ENCODE measurements at regions not wholly inside any gene's neighbourhood (a gene's known extent, or its start where the extent isn't known, plus 50 kb on each side); places are given as distances from the start of the nearest gene placed in this dataset.

- Histone ChIP-seq H3K27me3 (ENCODE audit: control insufficient read depth, insufficient read depth, low read length) (no peaks in the 10 kb centered on the region), H3K4me3 (ENCODE audit: low read depth, low read length) (no peak overlapping the region), H3K36me3 (ENCODE audit: control insufficient read depth, insufficient read depth, low read length) (no peaks in the 10 kb centered on the region)
- no peak for TF ChIP-seq CTCF (IDR thresholded peaks at IDR 0.05; ENCODE audit: insufficient read depth, low read depth, low read length)
- ChIA-PET CTCF (no interaction called here), POLR2A (no interaction called here)
- DNase-seq (ENCODE audit: low read depth): no peak
These were observed 958.5 kb upstream of the EPHA7 start for GRCh38 chr6:94377835-94378234.

GRCh38 chr6:94376876-94377275 lies 957.5 kb upstream of the EPHA7 start:
- no peak for TF ChIP-seq CTCF (IDR thresholded peaks at IDR 0.05; ENCODE audit: insufficient read depth, low read depth, low read length)
- Histone ChIP-seq H3K27me3 (ENCODE audit: control insufficient read depth, insufficient read depth, low read length) (no peaks in the 10 kb centered on the region), H3K36me3 (ENCODE audit: control insufficient read depth, insufficient read depth, low read length) (no peaks in the 10 kb centered on the region), H3K4me3 (ENCODE audit: low read depth, low read length) (no peak overlapping the region)
- ChIA-PET POLR2A (no interaction called here), CTCF (no interaction called here)
- no peak for DNase-seq (ENCODE audit: low read depth)

- no peak for TF ChIP-seq CTCF (IDR thresholded peaks at IDR 0.05; ENCODE audit: insufficient read depth, low read depth, low read length)
- no peak overlapping the region for H3K4me3 ChIP-seq (ENCODE audit: low read depth, low read length)
- H3K36me3 ChIP-seq (ENCODE audit: control insufficient read depth, insufficient read depth, low read length): no peaks in the 10 kb centered on the region
- H3K27me3 ChIP-seq (ENCODE audit: control insufficient read depth, insufficient read depth, low read length): no peaks in the 10 kb centered on the region
- no peak for DNase-seq (ENCODE audit: low read depth)
- ChIA-PET POLR2A (no interaction called here), CTCF (no interaction called here)
These were observed 952.9 kb upstream of the EPHA7 start for GRCh38 chr6:94372229-94372628.

- POLR2A ChIA-PET: no interaction called here
- CTCF ChIA-PET: no interaction called here
- TF ChIP-seq CTCF (IDR thresholded peaks at IDR 0.05; ENCODE audit: insufficient read depth, low read depth, low read length): no peak
These were observed 948.0 kb upstream of the EPHA7 start for GRCh38 chr6:94367316-94367715.

GRCh38 chr6:94362061-94362864 lies 942.9 kb upstream of the EPHA7 start:
- no peaks in the 10 kb centered on the region for H3K36me3 ChIP-seq (ENCODE audit: control insufficient read depth, insufficient read depth, low read length)
- H3K27me3 ChIP-seq (ENCODE audit: control insufficient read depth, insufficient read depth, low read length): no peaks in the 10 kb centered on the region
- DNase-seq (ENCODE audit: low read depth): no peak
- no peak overlapping the region for H3K4me3 ChIP-seq (ENCODE audit: low read depth, low read length)
- POLR2A ChIA-PET: no interaction called here
- TF ChIP-seq CTCF (IDR thresholded peaks at IDR 0.05; ENCODE audit: insufficient read depth, low read depth, low read length): no peak
- CTCF ChIA-PET: interaction anchor here (0.6 kb wide), 1 partner anchor 1474 kb away, joined by 3 read pairs; no protein-coding TSS in a partner anchor

More at GRCh38 chr6:94367316-94367715, 948.0 kb upstream of the EPHA7 start:
- no peak for DNase-seq (ENCODE audit: low read depth)
- H3K27me3 ChIP-seq (ENCODE audit: control insufficient read depth, insufficient read depth, low read length): no peaks in the 10 kb centered on the region
- no peak overlapping the region for H3K4me3 ChIP-seq (ENCODE audit: low read depth, low read length)
- no peaks in the 10 kb centered on the region for H3K36me3 ChIP-seq (ENCODE audit: control insufficient read depth, insufficient read depth, low read length)

Data from BJ (cell line).